Glutamatergic neuron (in vitro differentiated cells): ENCODE measurements at regions not wholly inside any gene's neighbourhood (a gene's known extent, or its start where the extent isn't known, plus 50 kb on each side); places are given as distances from the start of the nearest gene placed in this dataset.
"Not testable (repeated sequence)": the region's sequence is repeated elsewhere in the genome, so short reads cannot be mapped to it uniquely, and the experiment has no call there.

Source experiments
- DNase-seq: peaks from one replicate; pipeline ENCODE4 v3.0.0; 2022
- H3K27ac Mint-ChIP-seq: one replicate; pipeline ENCODE4 v1.8.0; 2020; ENCODE audit warnings: mild to moderate bottlenecking, mixed read lengths, inconsistent platforms; ENCODE audit not compliant: unreplicated experiment
- H3K27me3 Mint-ChIP-seq: one replicate; pipeline ENCODE4 v1.8.0; 2020; ENCODE audit warnings: mild to moderate bottlenecking, moderate library complexity, mixed read lengths, inconsistent platforms; ENCODE audit not compliant: unreplicated experiment
- H3K36me3 Mint-ChIP-seq: one replicate; pipeline ENCODE4 v1.8.0; 2020; ENCODE audit warnings: mild to moderate bottlenecking, mixed read lengths, inconsistent platforms; ENCODE audit not compliant: unreplicated experiment
- H3K4me1 Mint-ChIP-seq: one replicate; pipeline ENCODE4 v1.8.0; 2020; ENCODE audit warnings: mild to moderate bottlenecking, low read depth, mixed read lengths, inconsistent platforms; ENCODE audit not compliant: unreplicated experiment
- H3K4me3 Mint-ChIP-seq: one replicate; pipeline ENCODE4 v1.8.0; 2020; ENCODE audit warnings: mild to moderate bottlenecking, mixed read lengths, inconsistent platforms; ENCODE audit not compliant: unreplicated experiment
- H3K9me3 Mint-ChIP-seq: one replicate; pipeline ENCODE4 v1.8.0; 2020; ENCODE audit warnings: mild to moderate bottlenecking, moderate library complexity, mixed read lengths, inconsistent platforms; ENCODE audit not compliant: unreplicated experiment
- CTCF ChIP-seq: fragments of 200-600 bp; sonication (generic); IDR thresholded peaks from one replicate; pipeline ENCODE4 v1.5.0; 2021; ENCODE audit not compliant: partially characterized antibody, unreplicated experiment

GRCh38 chr6:86017236-86017635 is 374.6 kb upstream of the SYNCRIP start:
- Mint-ChIP-seq H3K27ac (no peak overlapping the region), H3K4me1 (no peaks in the 10 kb centered on the region), H3K27me3 (peaks cover 2% of the 10 kb centered on the region), H3K36me3 (no peaks in the 10 kb centered on the region), H3K4me3 (no peak overlapping the region), H3K9me3 (no peaks in the 10 kb centered on the region)
- no peak for DNase-seq
- no peak for TF ChIP-seq CTCF

GRCh38 chr6:86016567-86016966 is 373.9 kb upstream of the SYNCRIP start:
- Mint-ChIP-seq H3K27ac (no peak overlapping the region), H3K4me1 (no peaks in the 10 kb centered on the region), H3K4me3 (no peak overlapping the region), H3K9me3 (no peaks in the 10 kb centered on the region), H3K27me3 (peaks cover 2% of the 10 kb centered on the region), H3K36me3 (no peaks in the 10 kb centered on the region)
- DNase-seq = no peak
- TF ChIP-seq CTCF = no peak

GRCh38 chr6:86016077-86016476 is 373.4 kb upstream of the SYNCRIP start:
- no peak for DNase-seq
- no peak for TF ChIP-seq CTCF
- no peak overlapping the region for H3K4me3 Mint-ChIP-seq
- no peaks in the 10 kb centered on the region for H3K9me3 Mint-ChIP-seq
- peaks cover 2% of the 10 kb centered on the region for H3K27me3 Mint-ChIP-seq
- H3K27ac Mint-ChIP-seq = no peak overlapping the region
- H3K4me1 Mint-ChIP-seq = no peaks in the 10 kb centered on the region
- H3K36me3 Mint-ChIP-seq = no peaks in the 10 kb centered on the region

- H3K27me3 Mint-ChIP-seq, H3K36me3 Mint-ChIP-seq, DNase-seq, H3K4me1 Mint-ChIP-seq, H3K27ac Mint-ChIP-seq, H3K4me3 Mint-ChIP-seq, H3K9me3 Mint-ChIP-seq: not testable (repeated sequence)
Measured at GRCh38 chr6:86012991-86013390, 370.3 kb upstream of the SYNCRIP start.

- no peaks in the 10 kb centered on the region for H3K27me3 Mint-ChIP-seq
- no peak overlapping the region for H3K4me3 Mint-ChIP-seq
- no peaks in the 10 kb centered on the region for H3K4me1 Mint-ChIP-seq
- DNase-seq = no peak
- TF ChIP-seq CTCF = no peak
- H3K36me3 Mint-ChIP-seq = peaks cover 4% of the 10 kb centered on the region
- H3K9me3 Mint-ChIP-seq = no peaks in the 10 kb centered on the region
- no peak overlapping the region for H3K27ac Mint-ChIP-seq
Measured at GRCh38 chr6:86010915-86011786, 368.5 kb upstream of the SYNCRIP start.
